ENCODE measurements at regions not wholly inside any gene's neighbourhood (a gene's known extent, or its start where the extent isn't known, plus 50 kb on each side); places are given as distances from the start of the nearest gene placed in this dataset.

- H3K4me3 ChIP-seq: no peak overlapping the region
- peak; percentile 27 to 58 for DNase-seq
- whole genome bisulfite sequencing, 5 donors: 32 to 58% (median 51%) methylated on average over 6 of the region's 6 CpGs
- H3K36me3 ChIP-seq: no peaks in the 10 kb centered on the region
- no peaks in the 10 kb centered on the region for H3K27me3 ChIP-seq
- TF ChIP-seq CTCF (IDR thresholded peaks at IDR 0.05) (no peak), POLR2A (IDR thresholded peaks at IDR 0.05) (no peak), POLR2AphosphoS5 (IDR thresholded peaks at IDR 0.05) (no peak), EP300 (IDR thresholded peaks at IDR 0.05) (no peak)
- intact Hi-C loops (cut with DNase I; ENCODE audit: low total_unique reads): no loop called here
- H3K9me3 ChIP-seq: no peaks in the 10 kb centered on the region
- H3K4me1 ChIP-seq: peaks cover 7 to 30% (median 23%) of the 10 kb centered on the region in 4 donors
- peak overlapping the region in 4 of 5 donors; percentile 17 to 56 (median 38) for H3K27ac ChIP-seq
Observed at GRCh38 chr5:124263680-124264491, 482.6 kb downstream of the ZNF608 start.

- 25 to 56% (median 40%) methylated on average over 1 of the region's 1 CpG for WGBS, 5 donors
- peaks cover 7 to 30% (median 23%) of the 10 kb centered on the region in 4 donors for H3K4me1 ChIP-seq
- peak overlapping the region in 2 of 5 donors; percentile 17 to 28 for H3K27ac ChIP-seq
- TF ChIP-seq CTCF (IDR thresholded peaks at IDR 0.05) (no peak), POLR2A (IDR thresholded peaks at IDR 0.05) (no peak), EP300 (IDR thresholded peaks at IDR 0.05) (no peak), POLR2AphosphoS5 (IDR thresholded peaks at IDR 0.05) (no peak)
- H3K4me3 ChIP-seq: no peak overlapping the region
- no peaks in the 10 kb centered on the region for H3K36me3 ChIP-seq
- intact Hi-C loops (cut with DNase I; ENCODE audit: low total_unique reads): no loop called here
- H3K27me3 ChIP-seq: no peaks in the 10 kb centered on the region
- DNase-seq: peak in 1 of 2 donors; percentile 59
- no peaks in the 10 kb centered on the region for H3K9me3 ChIP-seq
Observed at GRCh38 chr5:124262991-124263571, 483.4 kb downstream of the ZNF608 start.

- intact Hi-C loops (cut with DNase I; ENCODE audit: low total_unique reads): no loop called here
- H3K27me3 ChIP-seq: no peaks in the 10 kb centered on the region
- H3K9me3 ChIP-seq: no peaks in the 10 kb centered on the region
- H3K4me3 ChIP-seq: no peak overlapping the region
- TF ChIP-seq POLR2AphosphoS5 (IDR thresholded peaks at IDR 0.05) (no peak), CTCF (IDR thresholded peaks at IDR 0.05) (no peak), EP300 (IDR thresholded peaks at IDR 0.05) (no peak), POLR2A (IDR thresholded peaks at IDR 0.05) (no peak)
- DNase-seq: peak in 1 of 2 donors; percentile 57
- 46 to 50% (median 48%) methylated on average over 6 of the region's 6 CpGs for WGBS, 5 donors
- H3K27ac ChIP-seq: no peak overlapping the region
- no peaks in the 10 kb centered on the region for H3K36me3 ChIP-seq
- peaks cover 7 to 30% (median 23%) of the 10 kb centered on the region in 4 donors for H3K4me1 ChIP-seq
Observed at GRCh38 chr5:124262470-124262869, 484.0 kb downstream of the ZNF608 start.

GRCh38 chr5:124261848-124262247, 484.6 kb downstream of the ZNF608 start:
- Histone ChIP-seq H3K27me3 (no peaks in the 10 kb centered on the region), H3K9me3 (no peaks in the 10 kb centered on the region), H3K27ac (no peak overlapping the region), H3K4me3 (no peak overlapping the region), H3K4me1 (peaks cover 7 to 30% (median 23%) of the 10 kb centered on the region in 4 donors), H3K36me3 (no peaks in the 10 kb centered on the region)
- TF ChIP-seq POLR2A (IDR thresholded peaks at IDR 0.05) (no peak), EP300 (IDR thresholded peaks at IDR 0.05) (no peak), CTCF (IDR thresholded peaks at IDR 0.05) (no peak), POLR2AphosphoS5 (IDR thresholded peaks at IDR 0.05) (no peak)
- intact Hi-C loops (cut with DNase I; ENCODE audit: low total_unique reads): no loop called here
- 64 to 82% (median 74%) methylated on average over 1 of the region's 1 CpG for WGBS, 5 donors
- no peak for DNase-seq

Data from stomach (tissue), 8 donors.